Middle frontal gyrus (tissue), 1 donor: ENCODE measurements at regions not wholly inside any gene's neighbourhood (a gene's known extent, or its start where the extent isn't known, plus 50 kb on each side); places are given as distances from the start of the nearest gene placed in this dataset.
"Not testable (repeated sequence)": the region's sequence is repeated elsewhere in the genome, so short reads cannot be mapped to it uniquely, and the experiment has no call there.

Experiments
- DNase-seq: peaks from one replicate; pipeline ENCODE4 v3.0.0-alpha.2; 2015; ENCODE audit warnings: low spot score; ENCODE audit errors: extremely low spot score

DNA sequence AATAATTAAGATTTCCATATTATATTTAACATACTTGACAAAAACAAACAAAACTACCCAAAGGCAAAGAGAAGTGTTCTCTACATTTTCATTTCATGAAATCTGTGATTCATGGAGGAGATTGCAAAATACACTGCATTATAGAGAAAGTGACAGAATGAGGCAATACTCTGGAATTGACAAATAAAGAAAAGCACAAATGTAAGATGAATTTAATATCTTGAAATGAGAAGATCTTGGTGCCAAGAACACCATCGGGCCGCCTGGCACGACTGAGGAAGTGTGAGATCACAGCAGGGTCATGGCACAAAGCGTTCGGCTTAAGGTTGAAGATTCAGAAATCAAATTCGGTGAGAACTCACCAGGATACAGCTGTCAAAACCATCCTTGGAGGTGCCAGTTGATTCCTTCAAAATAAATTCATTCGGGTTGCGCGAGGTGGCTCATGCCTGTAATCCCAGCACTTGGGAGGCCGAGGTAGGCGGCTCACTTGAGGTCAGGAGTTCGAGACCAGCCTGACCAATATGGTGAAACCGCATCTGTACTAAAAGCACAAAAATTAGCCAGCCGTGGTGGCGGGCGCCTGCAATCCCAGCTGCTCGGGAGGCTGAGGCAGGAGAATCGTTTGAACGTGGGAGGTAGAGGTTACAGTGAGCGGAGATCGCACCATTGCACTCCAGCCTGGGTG is 174.0 kb upstream of the PFKP start:
- DNase-seq, result no peak

DNA sequence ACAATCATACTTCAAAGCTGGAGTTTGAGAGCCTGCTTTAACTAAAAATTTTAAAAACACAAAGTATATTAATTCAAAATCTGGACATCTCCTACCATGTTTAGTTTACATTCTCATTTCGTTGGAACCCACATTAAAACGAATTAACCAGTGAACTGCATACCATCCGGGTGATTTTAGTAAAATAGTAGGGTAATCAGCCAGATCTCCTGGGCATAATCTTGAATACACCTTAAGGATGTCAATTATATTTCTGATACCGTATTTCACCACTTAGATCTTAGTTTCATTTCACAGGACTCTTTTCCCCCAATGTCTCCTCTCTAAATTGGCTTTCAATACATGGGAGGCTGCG is 175.6 kb upstream of the PFKP start:
- no peak for DNase-seq

DNA sequence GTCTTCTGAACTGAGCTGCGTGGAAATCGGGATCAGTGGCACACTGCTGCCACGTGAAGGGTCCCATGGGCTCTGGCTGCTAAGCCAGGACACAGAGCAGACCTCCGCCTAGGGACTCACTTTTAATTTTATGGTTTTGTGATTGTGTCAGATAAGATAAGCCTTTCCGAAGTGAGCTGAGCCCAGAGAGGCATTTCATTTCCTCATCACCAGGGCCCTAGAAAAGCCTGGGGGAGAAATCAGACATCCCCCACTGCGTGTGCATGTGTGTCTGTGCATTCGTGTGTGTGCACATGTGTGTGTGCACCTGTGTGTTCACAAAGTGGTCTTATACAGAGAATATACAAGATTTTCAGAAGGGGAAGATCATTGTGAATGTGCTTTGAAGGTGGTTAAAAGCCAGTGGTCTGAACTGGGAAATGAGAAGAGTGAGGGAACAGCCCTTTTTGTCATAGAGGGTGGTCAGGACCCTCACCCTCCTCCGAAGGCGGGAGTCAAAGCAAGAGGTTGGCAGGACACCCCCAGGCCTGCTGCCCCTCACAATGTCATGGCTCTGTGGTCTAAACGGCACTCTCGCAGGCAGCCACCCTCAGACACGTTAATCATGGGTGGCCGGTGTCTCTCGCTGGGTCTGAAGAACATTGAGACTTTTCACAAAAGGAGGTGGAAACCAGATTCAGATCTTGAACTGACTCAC is 176.1 kb upstream of the PFKP start:
- no peak for DNase-seq

DNA sequence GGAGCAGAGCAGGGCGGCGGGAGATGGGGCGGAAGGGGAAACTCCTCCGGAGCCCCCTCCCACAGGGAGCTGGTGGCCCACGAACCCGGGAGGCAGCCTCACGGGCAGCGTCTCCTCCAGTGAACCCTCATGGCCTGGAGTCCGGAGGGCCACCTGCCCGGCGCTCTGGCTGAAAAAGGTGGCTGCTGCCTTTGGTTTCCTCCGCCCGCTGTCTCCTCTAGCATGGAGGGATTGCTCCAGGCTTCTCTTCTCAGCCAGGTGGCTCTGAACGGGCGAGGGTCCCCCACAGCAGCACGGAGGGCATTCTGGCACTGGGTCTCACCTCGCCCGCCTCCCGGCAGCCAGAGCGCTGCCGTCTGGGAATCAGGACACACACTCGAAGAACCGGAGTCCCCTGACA is 177.3 kb upstream of the PFKP start:
- no peak for DNase-seq

DNA sequence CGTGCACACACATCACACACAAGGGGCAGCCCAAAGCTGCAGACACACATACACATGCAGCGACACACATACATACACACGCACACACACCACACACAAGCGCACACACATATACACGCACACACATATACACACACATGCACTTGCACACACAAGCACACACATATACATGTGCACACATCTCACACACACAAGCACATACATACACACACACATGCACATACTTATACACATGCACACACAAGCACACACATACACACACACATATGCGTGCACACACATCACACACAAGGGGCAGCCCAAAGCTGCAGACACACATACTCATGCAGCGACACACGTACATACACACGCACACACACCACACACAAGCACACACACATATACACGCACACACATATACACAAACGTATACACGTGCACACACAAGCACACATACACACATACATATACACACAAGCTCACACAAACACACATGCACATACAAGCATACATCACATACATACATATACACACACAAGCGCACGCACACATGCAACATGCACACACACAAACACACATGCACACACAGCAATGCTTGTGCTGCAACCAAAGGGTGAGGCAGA is 178.8 kb upstream of the PFKP start:
- DNase-seq, result no peak

DNA sequence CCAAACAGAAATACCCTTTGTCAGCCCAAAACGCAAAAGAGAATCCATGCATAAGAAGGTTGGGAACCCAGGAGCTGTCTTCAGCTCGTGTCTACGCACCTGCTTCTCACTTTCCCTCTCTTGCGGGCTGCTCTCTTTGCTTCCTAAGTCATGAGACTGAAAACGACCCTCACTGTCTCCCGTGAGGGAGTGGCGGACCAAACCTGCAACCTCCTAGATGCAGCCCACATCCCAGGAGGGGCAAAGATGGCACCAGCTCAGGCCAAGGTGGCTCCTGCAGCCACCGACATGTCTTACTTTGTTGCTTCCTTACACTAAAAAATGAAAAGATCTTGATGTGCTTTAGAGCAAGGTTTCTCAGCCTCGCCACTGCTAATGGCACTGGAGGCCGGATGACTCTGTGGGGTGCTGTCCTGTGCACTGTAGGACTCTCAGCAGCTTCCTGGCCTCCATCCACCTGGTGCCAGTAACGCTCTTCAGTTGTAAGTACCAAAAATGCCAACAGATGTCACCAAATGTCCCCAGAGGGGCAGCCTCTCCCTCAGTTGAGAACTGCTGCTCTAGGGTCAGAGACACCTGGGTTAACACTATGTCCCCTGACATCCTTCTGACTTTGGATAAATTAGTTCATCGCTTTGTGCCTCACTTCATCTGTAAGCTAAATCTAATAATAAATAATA is 179.8 kb upstream of the PFKP start:
- DNase-seq, result no peak

DNA sequence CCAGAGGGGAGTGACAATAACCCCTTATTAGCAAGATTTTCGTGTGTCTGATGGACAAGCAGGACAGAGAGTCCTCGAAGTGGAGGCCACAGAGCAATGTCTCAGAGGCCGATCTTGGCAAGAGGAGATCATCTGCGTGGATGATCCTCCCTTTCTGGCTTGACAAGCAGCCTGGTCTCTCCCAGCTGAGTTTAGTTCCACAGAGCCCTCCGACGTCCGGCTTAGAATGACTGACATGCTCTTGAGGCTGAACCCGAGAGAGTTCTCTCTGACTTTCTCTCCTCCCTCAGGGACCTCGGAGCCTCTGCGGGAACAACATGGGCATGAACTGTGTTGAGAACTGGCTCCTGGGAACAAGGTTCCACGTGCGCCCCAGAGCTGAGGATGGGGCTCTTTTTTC is 180.7 kb upstream of the PFKP start:
- DNase-seq, result no peak

DNA sequence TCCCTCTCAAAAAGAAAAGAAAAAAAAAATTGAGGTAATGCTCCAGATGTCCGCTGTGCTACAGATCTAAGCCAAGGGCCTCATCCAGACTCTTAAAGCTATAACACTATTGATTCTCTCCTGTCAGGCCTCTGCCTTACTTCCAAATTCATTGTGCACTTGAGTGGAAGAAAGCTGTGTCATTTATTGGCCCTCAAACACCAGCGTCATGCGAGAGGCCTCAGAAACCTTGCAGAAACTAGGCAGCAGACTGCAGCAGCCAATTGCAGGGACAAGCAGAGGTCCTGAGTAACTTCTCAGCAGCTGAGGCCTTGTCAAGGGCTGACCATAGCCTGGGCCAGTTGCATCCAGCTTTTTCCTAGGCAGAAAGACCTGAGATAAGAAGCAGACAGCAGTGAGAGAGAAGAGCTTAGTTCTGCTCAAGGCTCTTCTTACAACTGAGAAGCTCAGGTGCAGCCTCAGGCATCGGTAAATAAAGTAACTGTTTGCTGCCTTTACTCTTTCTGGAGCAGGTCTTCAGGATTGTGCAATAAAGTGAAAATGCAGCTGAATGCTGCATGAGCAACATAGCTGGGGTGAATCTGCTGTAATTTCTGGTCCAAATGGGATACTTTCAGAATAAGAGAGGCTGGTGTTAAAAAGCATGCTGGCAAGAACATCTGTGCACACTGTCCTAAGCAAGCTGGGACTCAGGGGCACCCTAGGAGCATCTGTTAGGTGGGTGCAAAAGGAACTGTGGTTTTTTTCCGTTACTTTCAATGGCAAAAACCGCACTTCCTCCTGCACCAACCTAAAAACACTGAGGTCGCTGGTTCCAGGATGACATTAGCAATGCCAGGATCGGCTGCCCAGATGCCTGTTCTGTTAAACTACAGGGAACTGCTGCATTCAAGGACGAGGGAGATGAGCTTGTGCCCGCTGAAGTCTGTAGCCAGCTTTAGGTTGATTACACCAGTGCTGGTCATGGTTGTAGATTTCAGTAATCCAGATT is 181.8 kb upstream of the PFKP start:
- no peak for DNase-seq

DNA sequence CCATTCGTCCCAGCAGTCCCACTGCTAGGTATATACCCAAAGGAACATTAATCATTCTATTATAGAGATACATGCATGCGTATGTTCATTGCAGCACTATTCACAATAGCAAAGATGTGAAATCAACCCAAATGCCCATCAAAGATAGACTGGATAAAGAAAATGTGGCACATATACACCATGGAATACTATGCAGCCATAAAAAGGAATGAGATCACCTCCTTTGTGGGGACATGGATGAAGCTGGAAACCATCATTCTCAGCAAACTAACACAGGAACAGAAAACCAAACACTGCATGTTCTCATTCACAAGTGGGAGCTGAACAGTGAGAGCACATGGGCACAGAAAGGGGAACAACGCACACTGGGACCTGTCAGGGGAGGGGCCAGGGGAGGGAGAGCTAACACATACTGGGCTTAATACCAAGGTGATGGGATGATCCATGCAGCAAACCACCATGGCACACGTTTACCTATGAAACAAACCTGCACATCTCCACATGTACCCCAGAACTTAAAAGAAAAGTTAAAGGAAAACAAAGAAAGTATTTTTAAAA is 183.3 kb upstream of the PFKP start:
- not testable (repeated sequence) for DNase-seq

DNA sequence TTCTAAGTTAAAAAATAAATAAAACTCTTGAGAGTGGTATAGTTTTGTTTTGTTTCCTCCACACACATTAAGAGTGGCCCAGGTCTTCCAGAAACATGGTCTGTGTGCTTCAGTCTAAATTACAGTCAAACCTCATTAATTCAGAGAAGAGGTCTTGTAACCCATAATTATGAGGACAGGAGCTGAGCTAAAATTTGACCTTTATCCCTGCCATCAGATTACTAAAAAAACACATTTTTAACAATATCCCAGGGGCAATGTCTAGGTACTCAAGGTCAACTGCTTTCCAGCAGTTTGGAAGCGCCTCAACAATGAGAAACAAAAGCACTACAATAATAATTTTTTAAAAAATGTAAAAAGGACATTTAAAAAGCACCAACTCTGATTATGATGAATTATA is 184.1 kb upstream of the PFKP start:
- DNase-seq, result no peak

DNA sequence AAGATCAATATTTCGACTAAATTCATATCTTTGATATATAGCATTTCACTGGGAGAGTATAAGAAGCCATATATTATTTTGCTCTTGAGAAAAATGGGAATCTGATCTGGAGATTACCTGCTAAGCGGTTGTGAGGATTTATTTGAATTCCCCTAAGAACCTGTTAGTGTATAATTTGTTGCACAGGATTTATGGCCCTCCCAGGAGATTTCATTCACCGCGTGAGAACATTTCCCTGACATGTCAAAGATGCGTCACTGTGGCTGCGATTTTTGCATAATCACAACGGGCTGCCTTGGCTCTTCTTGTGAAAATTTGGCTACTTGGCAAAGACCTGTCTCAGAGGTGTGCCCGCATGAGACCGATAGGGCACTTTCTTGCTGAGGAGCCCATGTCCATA is 184.7 kb upstream of the PFKP start:
- DNase-seq, result no peak

DNA sequence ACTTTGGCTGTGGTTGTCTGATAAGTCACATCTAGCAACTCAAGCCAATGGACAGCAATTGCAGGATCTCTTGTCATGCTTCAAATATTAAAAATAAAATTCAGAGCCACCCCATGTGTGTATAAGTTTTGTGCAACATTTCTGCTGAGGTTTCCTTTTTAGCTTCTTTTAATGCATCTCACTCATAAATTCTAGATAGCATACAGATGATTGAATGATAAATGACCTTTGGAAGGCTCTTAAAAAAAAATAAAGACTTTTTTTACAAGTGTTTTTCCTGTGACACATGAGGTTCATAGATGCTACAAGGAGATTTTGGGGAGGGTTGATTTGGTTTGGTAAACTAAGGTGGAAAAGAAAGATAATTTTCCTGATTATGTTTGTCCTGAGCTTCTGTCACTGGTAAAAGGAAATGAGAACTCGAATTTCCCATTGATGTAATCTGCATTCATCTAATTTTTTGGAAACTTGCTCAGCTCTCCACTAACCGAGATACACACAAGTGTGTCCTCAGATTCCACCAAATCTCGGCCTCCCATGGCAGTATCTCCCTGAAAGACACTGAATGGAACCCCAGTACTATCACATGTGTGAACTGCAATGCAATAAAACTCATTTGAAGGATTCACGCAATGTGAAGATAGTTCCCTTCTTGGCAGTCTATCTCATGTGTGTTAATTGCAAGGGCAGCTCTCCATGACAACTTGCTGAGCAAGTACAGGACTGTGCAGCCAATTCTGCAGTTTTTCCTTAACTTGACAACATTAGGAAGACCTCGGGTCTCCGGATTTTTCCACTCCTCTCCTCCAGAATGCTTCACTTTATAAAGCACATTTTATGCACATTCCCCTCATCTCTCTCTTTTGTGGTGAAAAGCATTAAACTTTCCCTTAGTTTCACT is 185.4 kb upstream of the PFKP start:
- DNase-seq, result no peak

DNA sequence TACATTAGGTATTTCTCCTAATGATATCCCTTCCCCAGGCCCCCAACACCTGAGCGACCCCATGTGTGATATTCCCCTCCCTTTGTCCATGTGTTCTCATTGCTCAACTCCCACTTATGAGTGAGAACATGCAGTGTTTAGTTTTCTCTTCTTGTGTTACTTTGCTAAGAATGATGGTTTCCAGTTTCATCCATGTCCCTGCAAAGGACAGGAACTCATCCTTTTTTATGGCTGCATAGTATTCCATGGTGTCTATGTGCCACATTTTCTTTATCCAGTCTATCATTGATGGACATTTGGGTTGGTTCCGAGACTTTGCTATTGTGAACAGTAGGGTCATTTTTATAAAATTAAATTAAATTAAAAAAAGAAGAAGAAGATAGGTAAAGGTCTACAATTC is 187.3 kb upstream of the PFKP start:
- DNase-seq, result not testable (repeated sequence)

DNA sequence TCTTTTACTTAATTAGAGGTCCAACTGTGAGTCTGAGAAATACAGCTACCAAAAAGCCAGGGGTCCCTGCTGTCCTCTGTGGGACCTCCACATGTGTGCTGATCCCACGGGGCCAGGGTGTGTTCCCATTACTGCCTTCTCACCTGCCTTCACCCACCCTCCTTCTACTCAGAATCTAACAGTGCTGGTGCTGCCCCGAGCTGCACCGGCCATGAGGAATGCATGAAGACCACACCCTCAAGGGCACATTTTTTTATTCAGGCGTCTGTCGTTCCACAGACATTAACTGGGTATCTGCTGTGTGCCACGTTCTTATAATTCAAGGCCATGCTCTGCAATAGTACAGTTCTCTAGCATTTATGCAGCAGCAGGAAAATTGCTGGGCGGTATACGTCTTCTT is 188.5 kb upstream of the PFKP start:
- DNase-seq, result no peak

DNA sequence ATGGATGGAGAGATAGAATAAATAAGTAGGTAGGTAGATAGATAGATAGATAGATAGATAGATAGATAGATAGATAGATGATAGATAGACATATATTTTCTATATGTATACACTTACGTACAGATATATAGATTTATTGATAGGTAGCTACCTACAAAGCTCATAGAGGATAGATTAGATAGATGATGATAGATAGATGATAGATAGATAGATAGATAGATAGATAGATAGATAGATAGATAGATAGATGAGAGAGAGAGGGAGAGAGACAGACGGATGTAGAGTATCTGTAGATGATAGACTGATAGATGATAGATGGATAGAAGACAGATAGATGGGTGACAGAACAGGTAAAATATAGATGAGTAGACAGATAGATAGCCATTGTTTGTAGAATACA is 191.3 kb upstream of the PFKP start:
- no peak for DNase-seq

DNA sequence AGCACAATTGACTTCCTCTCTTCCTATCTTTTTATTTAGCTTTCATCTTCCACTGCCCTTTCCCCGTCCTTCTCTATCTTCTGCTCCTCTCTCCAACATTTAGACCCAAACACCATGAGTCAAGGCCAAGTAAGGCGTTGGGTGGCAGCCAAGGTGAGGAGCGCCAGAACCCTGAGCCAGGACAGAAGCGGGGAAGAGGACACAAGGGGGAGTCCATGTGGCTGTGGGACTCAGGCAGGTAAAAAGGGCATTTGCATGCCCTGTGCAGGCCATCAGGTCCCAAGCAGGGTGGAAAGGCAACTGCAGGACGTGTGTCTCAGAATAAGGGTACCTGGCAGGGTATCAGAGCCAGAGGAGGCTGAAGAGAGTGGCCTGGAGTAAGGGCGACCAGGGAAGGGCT is 192.4 kb upstream of the PFKP start:
- DNase-seq, result no peak

DNA sequence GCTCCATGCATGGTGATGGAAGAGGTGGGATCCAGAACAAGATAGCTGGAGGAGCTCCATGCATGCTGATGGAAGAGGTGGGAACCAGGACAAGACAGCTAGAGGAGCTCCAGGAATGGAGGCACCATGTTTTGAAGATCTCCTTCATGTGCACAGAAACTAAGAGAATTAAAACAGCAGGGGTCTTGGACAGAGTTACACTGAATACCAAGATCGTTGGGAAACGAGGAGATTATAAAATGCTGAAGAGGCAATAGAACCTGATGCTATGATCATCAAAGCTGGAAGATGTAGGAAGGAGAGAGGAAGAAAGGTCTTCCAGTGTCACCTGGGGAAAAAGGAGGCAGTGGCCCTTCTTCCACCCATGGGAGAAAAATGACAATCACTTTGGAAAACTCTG is 193.6 kb upstream of the PFKP start:
- DNase-seq, result no peak

DNA sequence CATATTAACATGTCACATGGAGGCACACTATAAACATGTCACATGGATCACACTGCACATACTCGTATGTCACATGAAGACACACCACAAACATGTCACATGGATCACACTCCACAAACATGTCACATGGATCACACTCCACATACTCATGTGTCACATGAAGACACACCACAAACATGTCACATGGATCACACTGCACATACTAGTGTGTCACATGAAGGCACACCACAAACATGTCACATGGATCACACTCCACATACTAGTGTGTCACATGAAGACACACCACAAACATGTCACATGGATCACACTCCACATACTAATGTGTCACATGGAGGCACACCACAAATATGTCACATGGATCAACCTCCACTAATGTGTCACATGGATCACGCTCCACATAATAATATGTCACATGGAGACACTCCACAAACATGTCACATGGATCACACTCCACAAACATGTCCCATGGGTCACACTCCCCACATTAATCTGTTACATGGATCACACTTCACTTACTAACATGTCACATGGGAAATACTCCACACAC is 195.6 kb upstream of the PFKP start:
- DNase-seq, result no peak

DNA sequence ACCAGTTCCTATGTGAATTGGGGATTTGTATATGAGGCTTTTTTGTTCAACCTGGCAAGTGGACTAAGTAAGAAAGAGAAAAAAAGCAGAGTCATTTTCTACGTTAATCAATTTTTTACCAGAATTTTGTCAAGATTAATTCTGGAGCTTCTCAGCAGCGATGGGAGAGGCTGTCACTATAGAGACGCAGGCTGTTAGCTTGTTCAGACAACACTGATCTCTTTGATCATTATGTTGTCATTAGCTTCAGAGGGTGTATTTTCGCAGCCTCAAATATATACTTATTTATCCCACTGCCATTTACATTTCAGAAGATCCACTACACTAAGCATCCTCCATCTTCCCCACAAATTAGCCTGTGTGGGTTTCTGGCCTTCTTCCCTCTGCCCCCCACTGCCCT is 196.7 kb upstream of the PFKP start:
- DNase-seq, result no peak
